GM18511 (cell line): ENCODE measurements at regions not wholly inside any gene's neighbourhood (a gene's known extent, or its start where the extent isn't known, plus 50 kb on each side); places are given as distances from the start of the nearest gene placed in this dataset.
A peak's percentile ranks its signal among the peaks of the same experiment; 100 is the strongest.
"Not testable (repeated sequence)": the region's sequence is repeated elsewhere in the genome, so short reads cannot be mapped to it uniquely, and the experiment has no call there.

Experiments used
- ATAC-seq: cut with Tn5 transposase; IDR thresholded peaks from one replicate; pipeline ENCODE4 v1.9.1; 2021; ENCODE audit warnings: mild to moderate bottlenecking, moderate library complexity; ENCODE audit not compliant: unreplicated experiment

- ATAC-seq: no peak
These were observed 51.9 kb upstream of the TBL1XR1 start for GRCh38 chr3:177249203-177249602.

DNA sequence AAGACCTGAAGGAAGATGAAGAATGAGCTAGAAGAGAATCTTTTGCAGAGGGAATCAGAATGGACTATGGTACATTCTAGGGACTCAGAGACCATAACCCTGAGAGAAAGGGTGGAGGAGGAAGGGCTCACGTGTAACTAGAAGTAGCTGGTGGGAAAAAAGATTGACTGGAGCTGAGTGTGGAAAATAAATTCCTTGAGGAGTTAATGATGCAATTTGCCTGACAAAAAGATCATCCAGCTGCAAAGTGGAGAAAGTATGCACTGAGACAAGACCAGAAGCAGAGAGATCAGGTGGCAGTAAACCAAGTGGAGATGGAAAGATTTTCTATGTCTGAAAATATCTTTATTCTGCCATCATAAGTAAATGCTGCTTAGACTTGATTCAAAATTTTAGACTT, 52.9 kb upstream of the TBL1XR1 start:
- no peak for ATAC-seq

DNA sequence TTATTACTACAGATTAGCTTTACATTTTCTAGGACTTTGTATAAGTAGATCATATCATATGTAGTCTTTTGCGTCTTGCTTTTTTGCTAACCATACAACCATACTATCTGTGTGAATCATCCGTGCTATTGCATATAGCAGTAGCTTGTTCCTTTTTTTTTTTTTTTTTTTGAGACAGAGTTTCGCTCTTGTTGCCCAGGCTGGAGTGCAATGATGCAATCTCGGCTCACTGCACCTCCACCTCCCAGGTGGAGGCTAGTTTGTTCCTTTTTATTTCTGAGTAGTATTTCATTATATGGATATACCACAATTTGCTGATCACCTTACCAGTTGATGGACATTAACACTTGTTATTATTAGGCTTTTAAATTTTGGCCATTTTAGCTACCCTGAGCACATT, 54.5 kb upstream of the TBL1XR1 start:
- ATAC-seq: no peak

- ATAC-seq: no peak
These were observed 59.7 kb upstream of the TBL1XR1 start for GRCh38 chr3:177257006-177257405.

- ATAC-seq: no peak
These were observed 60.3 kb upstream of the TBL1XR1 start for GRCh38 chr3:177257625-177258024.

- no peak for ATAC-seq
These were observed 65.1 kb upstream of the TBL1XR1 start for GRCh38 chr3:177262396-177262795.

DNA sequence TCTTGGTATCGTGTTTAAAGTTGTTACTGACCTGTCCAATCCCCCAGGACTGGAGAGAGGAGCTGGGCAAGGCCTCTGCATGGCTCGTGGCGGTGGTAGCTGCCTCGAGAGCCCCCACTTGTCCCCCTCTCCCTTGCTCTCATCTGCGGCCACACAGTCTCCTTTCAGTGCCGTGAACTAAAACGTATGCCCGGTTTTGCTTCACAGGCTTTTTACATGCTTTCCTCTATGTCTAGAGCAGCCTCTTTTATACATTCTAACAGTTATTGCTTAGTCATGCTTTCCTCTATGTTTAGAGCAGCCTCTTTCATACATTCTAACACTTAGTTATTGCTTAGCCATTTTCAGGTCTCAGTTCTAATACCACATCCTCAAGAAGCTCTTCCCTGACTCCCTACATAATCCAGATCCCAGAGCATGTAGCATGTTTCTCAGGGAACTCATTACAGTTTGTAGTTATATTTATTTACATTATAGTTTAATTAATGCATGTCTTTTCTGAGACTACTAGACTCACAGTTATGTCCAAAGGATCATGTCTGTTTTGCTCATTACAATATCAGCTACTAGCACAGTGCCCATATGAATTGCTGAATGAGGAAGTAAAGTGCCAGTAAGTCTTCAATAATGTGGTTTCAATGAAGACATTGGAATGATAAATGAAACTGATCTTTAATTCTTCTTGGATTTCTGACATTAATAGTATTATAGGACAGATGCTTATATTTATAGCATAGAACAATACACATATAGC, 66.5 kb upstream of the TBL1XR1 start:
- ATAC-seq: peak; percentile 62

DNA sequence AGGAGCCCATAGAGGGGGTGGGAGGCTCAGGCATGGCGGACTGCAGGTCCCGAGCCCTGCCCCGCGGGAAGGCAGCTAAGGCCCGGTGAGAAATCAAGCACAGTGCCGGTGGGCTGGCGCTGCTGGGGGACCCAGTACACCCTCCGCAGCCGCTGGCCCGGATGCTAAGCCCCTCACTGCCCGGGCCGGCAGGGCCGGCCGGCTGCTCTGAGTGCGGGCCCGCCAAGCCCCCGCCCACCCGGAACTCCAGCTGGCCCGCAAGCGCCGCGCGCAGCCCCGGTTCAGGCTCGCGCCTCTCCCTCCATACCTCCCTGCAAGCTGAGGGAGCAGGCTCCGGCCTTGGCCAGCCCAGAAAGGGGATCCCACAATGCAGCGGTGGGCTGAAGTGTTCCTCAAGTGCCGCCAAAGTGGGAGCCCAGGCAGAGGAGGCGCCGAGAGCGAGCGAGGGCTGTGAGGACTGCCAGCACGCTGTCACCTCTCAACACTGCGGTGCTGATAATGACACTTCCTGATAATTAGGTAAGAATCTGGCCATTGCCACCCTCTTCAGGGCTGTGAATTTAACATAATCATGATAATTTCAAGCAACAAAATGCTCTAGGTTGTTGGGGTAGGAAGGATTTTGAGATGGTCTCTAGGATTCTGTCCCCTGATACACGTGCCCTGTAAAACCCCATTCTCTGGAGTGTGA, 74.7 kb upstream of the TBL1XR1 start:
- ATAC-seq: not testable (repeated sequence)

DNA sequence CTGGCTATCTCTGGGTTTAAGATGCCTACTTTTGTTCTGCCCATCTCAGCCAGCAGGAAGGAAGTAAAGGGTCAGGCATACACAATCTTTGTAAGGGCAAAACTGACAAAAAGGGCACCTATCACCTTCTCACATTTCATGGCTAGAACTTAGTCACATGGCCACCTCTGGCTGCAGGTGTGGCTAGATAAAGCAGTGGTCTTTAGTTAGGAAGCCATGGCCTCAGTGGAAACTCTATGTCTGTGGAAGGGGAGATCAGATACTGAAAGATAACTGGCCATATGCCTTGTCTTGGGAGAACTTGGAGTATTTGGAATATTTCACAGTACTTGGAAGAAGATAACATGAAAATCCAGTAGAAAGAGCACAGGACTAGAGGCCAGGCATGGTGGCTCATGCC, 80.7 kb upstream of the TBL1XR1 start:
- no peak for ATAC-seq

DNA sequence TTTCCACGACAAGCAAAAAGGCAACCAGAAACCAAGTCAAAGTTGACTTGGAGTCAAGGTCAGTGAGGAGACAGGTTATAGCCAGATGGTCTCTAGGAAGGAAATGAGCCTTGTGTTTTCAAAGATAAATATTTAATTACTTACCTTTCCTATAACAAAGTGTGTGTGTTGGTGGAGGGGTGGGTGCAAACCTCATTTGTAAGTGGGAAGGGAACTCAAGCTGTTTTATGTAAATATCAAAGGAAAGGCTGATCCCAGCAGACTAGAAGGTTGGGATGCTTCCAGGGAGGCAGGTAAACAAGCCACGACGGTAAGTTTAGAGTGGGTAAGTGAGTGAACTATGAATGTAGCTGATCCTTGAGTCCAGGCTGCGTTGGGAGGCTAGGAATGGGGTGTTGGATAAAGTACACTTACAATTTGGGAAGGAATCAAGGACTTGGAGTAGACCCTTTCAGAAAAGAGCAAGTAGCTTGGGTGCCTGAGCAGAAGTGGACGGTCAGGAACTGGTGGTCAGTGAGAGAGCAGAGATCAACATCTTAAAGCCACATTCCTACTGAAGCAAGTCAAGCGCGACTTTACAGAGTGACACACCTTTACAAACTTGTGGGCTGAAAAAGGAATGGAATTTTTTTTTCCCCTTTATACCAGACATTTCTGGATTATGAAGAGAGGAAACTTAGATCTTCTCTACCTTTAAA, 82.0 kb upstream of the TBL1XR1 start:
- no peak for ATAC-seq

- no peak for ATAC-seq
These were observed 84.2 kb upstream of the TBL1XR1 start for GRCh38 chr3:177281292-177282118.

DNA sequence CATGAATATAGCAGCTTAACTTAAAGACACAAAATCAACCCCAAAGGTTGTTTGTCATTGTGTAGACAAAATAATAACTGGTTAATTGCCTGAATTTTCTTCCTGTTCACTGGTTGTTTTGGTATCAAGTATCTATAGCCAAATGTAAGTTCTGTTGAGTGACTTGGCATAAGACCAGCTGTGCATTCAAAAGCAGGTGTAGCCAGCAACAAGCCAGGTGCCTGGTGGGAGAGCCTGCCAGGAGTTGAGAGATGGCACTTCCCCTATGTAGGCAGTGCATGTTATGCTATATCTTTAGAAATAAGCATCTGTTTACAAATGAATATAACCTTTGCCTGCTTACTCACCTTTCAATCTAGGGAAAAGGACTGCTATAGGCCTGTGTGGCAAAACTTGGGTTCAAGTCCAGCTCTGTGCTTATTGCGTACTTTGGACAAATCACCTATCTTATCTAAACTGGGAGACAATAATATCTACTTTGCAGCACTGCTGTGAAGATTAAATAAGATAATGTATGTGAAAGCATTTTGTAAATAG, 84.9 kb upstream of the TBL1XR1 start:
- ATAC-seq: no peak

- ATAC-seq: no peak
These were observed 86.7 kb upstream of the TBL1XR1 start for GRCh38 chr3:177283983-177284382.

DNA sequence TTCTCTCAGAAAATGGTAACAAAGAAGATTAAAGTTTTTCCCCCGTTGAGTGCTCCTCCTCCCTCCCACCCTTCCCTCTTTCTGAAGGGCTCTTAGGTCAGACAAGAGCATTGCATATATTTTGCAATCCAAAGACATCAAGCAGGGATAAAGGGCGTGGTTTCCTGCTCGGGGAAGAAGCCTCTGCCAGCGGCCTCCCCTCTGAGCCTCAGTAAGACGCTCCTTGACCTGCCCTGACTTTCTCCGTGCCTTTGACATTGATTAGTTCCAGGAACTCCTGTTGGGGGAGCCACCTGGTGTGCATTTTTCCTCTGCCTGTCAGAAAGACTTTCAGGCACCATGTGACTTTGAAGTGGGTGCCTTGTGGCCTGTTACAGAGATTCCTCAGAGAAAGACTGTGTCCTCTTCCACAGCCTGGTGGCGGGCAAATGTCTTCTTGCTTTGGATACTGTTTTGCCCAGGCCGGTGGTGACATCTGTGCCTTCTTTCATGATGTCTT, 87.2 kb upstream of the TBL1XR1 start:
- ATAC-seq: no peak

- no peak for ATAC-seq
These were observed 88.8 kb upstream of the TBL1XR1 start for GRCh38 chr3:177286034-177286433.

DNA sequence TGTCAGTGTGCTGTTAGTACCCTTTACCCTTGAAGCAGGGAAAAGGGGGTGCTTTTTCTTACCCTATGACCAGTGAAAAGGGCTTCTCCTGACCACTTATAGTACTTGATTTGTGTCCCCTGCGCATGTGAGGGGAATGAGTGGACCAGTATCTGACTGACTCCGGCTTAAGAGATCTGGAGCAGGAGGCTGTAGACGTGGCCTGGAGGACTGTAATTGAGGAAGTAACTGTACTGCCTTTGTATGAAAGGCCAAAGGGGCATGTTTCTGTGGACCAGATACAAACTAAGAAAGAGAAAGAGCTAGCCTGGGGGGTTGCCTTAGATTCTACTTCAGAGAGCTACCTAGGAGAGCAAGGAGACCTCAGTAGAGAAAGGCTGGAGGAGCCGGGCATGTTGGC, 89.9 kb upstream of the TBL1XR1 start:
- ATAC-seq: no peak

DNA sequence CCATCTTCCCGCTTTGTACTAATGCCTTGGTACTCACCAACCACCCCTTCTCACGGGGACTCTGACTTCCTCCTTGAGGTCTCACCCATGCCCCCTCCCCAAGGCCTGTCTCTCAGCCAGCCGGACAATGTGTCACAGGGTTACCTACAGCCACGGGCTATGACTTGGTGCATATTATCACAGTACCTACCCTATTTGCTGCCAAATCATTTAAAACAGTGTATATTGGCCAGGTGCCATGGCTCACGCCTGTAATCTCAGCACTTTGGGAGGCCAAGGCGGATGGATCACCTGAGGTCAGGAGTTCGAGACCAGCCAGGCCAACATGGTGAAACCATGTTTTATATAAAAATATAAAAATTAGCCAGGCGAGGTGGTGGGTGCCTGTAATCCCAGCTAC, 93.4 kb upstream of the TBL1XR1 start:
- ATAC-seq: no peak

DNA sequence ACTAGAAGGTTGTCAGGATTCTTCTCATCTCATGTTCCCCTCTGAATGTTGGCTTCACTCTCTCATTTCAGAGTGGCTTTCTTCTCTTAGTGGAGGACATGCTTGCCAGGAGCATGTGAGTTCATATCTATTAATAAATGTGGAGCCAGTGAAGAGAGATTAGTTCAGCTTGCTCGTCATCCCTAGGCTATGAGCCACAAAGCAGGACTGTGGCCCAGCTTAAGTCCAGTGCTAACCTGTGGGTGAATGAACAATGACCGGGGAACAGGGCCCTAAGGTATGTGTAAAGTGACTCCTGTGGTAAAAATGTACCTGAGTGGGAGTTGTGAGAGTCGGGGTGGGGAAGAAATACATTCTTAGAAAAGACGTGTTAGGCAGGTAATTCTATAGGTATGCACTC, 96.9 kb upstream of the TBL1XR1 start:
- ATAC-seq: no peak

DNA sequence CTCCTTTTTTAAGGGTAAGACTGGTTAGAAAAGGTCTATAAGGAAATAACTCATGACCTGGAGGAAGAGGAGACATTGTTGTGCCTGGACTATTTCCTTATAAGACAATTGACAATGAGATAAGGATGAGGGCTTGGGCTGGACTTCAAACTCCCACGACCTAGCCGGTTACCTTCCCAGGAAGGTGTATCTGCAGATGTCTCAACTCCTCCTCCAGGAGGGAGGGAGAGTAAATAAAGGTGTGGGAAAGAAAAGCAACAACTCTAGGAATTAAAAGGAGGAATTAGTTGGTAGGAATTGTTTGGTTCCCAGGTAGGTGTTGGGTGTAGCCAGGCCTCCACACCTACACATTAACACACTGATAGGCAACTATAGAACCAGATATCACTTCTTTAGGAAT, 97.8 kb upstream of the TBL1XR1 start:
- ATAC-seq: no peak

DNA sequence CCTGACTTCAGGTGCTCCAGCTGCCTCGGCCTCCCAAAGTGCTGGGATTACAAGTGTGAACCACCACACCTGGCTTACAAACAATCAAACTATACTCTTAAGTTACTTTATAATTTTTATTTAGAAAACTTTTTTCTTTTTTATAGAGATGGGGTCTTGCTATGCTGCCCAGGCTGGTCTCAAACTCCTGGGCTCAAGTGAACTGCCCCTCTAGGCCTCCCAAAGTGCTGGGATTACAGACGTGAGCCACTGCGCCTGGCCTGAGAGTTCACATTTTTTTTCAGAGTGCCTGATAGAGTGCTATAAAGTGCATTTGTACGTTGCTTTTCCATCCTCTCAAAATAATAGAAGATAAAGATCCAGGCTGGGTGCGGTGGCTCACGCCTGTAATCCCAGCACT, 102.0 kb upstream of the TBL1XR1 start:
- no peak for ATAC-seq
